ENCODE measurements at regions not wholly inside any gene's neighbourhood (a gene's known extent, or its start where the extent isn't known, plus 50 kb on each side); places are given as distances from the start of the nearest gene placed in this dataset.

GRCh38 chr5:118022062-118022461 lies 966.3 kb downstream of the DTWD2 start:
- TF ChIP-seq POLR2A (IDR thresholded peaks at IDR 0.05): no peak
- no peak for TF ChIP-seq POLR2AphosphoS5 (IDR thresholded peaks at IDR 0.05; ENCODE audit: insufficient read depth in 1 of 2, low read depth in 1 of 2)
- no peak for TF ChIP-seq CTCF (IDR thresholded peaks at IDR 0.05)

Data from vagina (tissue), 2 donors.